GM12878 (cell line): ENCODE measurements at regions not wholly inside any gene's neighbourhood (a gene's known extent, or its start where the extent isn't known, plus 50 kb on each side); places are given as distances from the start of the nearest gene placed in this dataset.
"Not testable (repeated sequence)": the region's sequence is repeated elsewhere in the genome, so short reads cannot be mapped to it uniquely, and the experiment has no call there.

Experiments used
- ATAC-seq: fragments of 200-7000 bp; cut with Tn5 transposase; 3 replicates; pipeline ENCODE4 v1.9.1; 2020; ENCODE audit warnings: mild to moderate bottlenecking, moderate library complexity
- BruUV-seq: library from RNA; stranded (reverse); fragments of 400-500 nt; replicated peaks from 2 replicates; lab custom pipeline; 2021; lab: Mats Ljungman, UMichigan
- CTCF ChIA-PET: fragments of 300-600 bp; sonication (Branson Sonifier 250); formaldehyde crosslinking; extraction: SDS; loops from one replicate; lab custom pipeline; 2021; ENCODE audit warnings: inconsistent platforms; lab: Yijun Ruan, JAX
- POLR2A ChIA-PET: fragments of 350-600 bp; formaldehyde crosslinking; extraction: SDS; loops from one replicate; lab custom pipeline; 2021; ENCODE audit warnings: inconsistent platforms; lab: Charles Lee
- RAD21 ChIA-PET: fragments of 300-600 bp; sonication (Branson Sonifier 250); formaldehyde crosslinking; loops from one replicate; lab custom pipeline; 2023; ENCODE audit warnings: antibody characterized with exemption; ENCODE audit not compliant: unreplicated experiment; lab: Charles Lee
- SMC1A ChIA-PET: fragments of 300-600 bp; sonication (Branson Sonifier 250); formaldehyde crosslinking; loops from one replicate; lab custom pipeline; 2023; ENCODE audit not compliant: unreplicated experiment, uncharacterized antibody; lab: Charles Lee
- DNase-seq: peaks from one replicate; pipeline ENCODE4 v3.0.0-alpha.2; 2011; ENCODE audit warnings: low read depth, low spot score
- FAIRE-seq: peaks from 3 replicates; lab custom pipeline; 2011; peaks lifted over from hg19 to GRCh38; lab: Jason Lieb, UNC
- H2AFZ ChIP-seq: 2 replicates; pipeline ENCODE4 v1.6.0; 2011; ENCODE audit warnings: low read depth, low read length, control low read depth; ENCODE audit not compliant: control insufficient read depth
- H3K27ac ChIP-seq: 2 replicates; pipeline ENCODE4 v1.5.1; 2011; ENCODE audit warnings: control low read depth; ENCODE audit not compliant: control insufficient read depth, insufficient read depth
- H3K27me3 ChIP-seq, 2 experiments: replicated peaks in 1 of 2; 2 replicates each; pipeline versions ENCODE4 v1.6.0 to v1.6.1; 2011; ENCODE audit warnings: low read length in 1 of 2; ENCODE audit not compliant: control insufficient read depth in 2 of 2, insufficient read depth in 2 of 2
- H3K36me3 ChIP-seq, 2 experiments: 2 replicates each; pipeline ENCODE4 v1.5.1; 2011; ENCODE audit warnings: low read length in 1 of 2; ENCODE audit not compliant: control insufficient read depth in 2 of 2, insufficient read depth in 2 of 2
- H3K4me1 ChIP-seq: 2 replicates; pipeline ENCODE4 v1.6.1; 2011; ENCODE audit warnings: mild to moderate bottlenecking, low read length, moderate library complexity, mixed read lengths; ENCODE audit not compliant: control insufficient read depth, insufficient read depth
- H3K4me2 ChIP-seq: 2 replicates; pipeline ENCODE4 v1.6.0; 2011; ENCODE audit warnings: control low read depth; ENCODE audit not compliant: control insufficient read depth, insufficient read depth
- H3K4me3 ChIP-seq: fragments of 200-600 bp; sonication (generic); 2 replicates; pipeline ENCODE4 v1.5.1; 2016
- H3K79me2 ChIP-seq: 2 replicates; pipeline ENCODE4 v1.6.0; 2011; ENCODE audit warnings: low read length; ENCODE audit not compliant: control insufficient read depth, insufficient read depth
- H3K9ac ChIP-seq: 2 replicates; pipeline ENCODE4 v1.8.0; 2011; ENCODE audit warnings: low read length, control low read depth, mixed read lengths; ENCODE audit not compliant: control insufficient read depth, insufficient read depth
- H3K9me3 ChIP-seq: replicated peaks from 3 replicates; pipeline ENCODE4 v1.5.1; 2011; ENCODE audit warnings: mild to moderate bottlenecking, low read length; ENCODE audit not compliant: control insufficient read depth, insufficient read depth
- H4K20me1 ChIP-seq: 2 replicates; pipeline ENCODE4 v1.6.0; 2011; ENCODE audit not compliant: control insufficient read depth, insufficient read depth
- SUZ12 ChIP-seq: fragments of 200-600 bp; sonication (generic); IDR thresholded peaks from one replicate; pipeline ENCODE4 v1.6.1; 2018; ENCODE audit warnings: antibody characterized with exemption, mild to moderate bottlenecking; ENCODE audit not compliant: unreplicated experiment
- WGBS: methylation state at CpG from one replicate; pipeline ENCODE4 v1.1.6; 2016; ENCODE audit warnings: low lambda C conversion rate; ENCODE audit not compliant: insufficient replicate concordance, insufficient coverage; ENCODE audit errors: missing lambda C conversion rate; 5-methylcytosine and 5-hydroxymethylcytosine counted together
- in situ Hi-C: fragments of 300-500 bp; cut with MboI; formaldehyde crosslinking; loops from 9 replicates; pipeline ENCODE4 v1.14.3; 2018; ENCODE audit warnings: mixed read lengths
- intact Hi-C: fragments of 100-400 bp; cut with micrococcal nuclease; formaldehyde crosslinking; loops from one replicate; pipeline ENCODE4 v1.14.2; 2022; ENCODE audit not compliant: unreplicated experiment

DNA sequence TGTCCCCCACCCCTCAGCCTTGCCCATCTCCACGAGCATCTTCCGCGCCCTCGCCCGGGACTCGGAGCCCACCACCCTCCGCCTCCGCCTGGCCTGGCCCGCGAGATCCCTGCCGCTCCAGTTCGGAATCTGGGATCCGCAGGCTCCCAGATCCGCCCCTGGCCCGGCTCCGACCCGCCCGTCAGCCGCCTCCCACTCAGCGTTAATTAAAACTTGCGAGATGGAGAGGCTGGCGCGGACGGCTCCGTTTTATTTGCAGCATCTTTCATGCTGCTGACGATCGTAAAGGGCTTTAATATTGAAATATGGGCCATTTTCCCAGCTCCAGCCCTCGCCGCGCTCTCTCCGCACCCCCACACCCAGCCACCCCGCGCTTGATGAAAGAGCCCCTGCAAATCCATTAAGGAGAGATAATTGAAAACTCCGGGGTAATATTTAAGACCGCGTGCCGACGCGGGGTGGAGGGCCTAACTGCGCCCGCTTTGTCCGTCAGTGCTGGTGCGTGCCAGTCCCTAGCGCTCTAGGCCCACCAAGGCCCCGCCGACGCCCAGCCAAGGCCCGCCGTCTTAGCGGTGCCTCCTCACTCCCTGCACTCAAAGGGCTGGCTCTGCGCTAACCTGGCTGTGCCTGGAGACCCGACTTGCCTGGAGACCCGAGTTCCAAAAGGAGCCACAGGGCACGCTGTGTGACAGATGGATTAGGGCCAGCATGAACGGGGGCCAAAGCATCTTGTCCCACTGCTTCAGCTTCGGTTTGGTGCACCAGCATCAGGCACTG lies 53.4 kb downstream of the HOXC4 start:
- BruUV-seq, H3K27ac ChIP-seq, H2AFZ ChIP-seq, H3K4me1 ChIP-seq, H3K9me3 ChIP-seq, H3K9ac ChIP-seq, in situ Hi-C loops, intact Hi-C loops, DNase-seq, POLR2A ChIA-PET, H4K20me1 ChIP-seq, H3K4me3 ChIP-seq, H3K4me2 ChIP-seq, H3K27me3 ChIP-seq, CTCF ChIA-PET, H3K79me2 ChIP-seq, ATAC-seq, H3K36me3 ChIP-seq, RAD21 ChIA-PET, FAIRE-seq: not testable (repeated sequence)
- peak; percentile 84 for TF ChIP-seq SUZ12
- 33% methylated on average over 44 of the region's 56 CpGs for WGBS
- SMC1A ChIA-PET: interaction anchor here (0.5 to 1.2 kb wide), 2 partner anchors 30 to 74 kb away, joined by 3 read pairs; partner anchors contain the start of gene HOXC5

DNA sequence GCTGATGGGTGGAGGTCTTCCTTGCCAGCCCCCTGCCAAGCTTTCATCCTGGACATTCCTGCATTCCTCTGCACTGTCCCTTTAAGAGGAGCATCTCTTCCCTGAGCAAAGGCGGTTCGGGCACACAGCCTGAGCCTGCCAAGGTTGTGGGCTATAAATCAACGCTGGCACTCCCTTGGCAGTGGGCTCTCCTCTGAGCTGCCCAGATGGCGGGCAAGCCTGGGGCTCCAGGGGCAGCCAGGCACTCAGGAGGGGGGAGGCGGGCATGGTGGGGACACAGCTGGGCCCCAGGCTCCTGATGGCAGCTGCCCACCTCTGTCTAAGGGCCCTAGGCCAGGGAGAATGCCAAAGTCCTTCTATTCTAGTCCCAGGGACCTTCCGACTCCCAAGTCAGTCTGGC lies 58.7 kb downstream of the HOXC4 start:
- H3K9me3 ChIP-seq, H3K27me3 ChIP-seq, in situ Hi-C loops: not testable (repeated sequence)

DNA sequence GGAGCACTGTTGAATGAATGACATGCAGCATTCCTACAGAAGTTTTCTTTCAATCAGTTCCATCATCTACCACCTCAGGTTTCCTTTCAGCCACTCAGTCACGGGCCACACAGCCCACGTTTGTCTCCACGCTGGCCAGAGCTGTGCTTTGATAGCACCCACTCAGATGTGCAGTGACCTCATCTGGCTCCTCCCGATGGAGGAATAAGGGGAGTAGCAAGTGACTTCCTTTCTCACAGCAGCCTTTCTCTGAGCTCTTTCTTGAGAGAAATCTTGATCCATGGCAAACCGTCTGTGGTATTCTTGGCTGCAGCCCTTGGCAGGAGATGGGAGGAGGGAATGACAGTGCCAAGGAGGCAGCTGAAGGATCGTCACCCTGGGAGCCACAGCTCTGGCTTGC lies 62.4 kb downstream of the HOXC4 start:
- in situ Hi-C loops, BruUV-seq, ATAC-seq, H3K4me3 ChIP-seq, H3K4me2 ChIP-seq, H4K20me1 ChIP-seq, H3K36me3 ChIP-seq, POLR2A ChIA-PET, H3K79me2 ChIP-seq, intact Hi-C loops, H2AFZ ChIP-seq, H3K9me3 ChIP-seq, H3K9ac ChIP-seq, FAIRE-seq, H3K27me3 ChIP-seq, H3K27ac ChIP-seq, DNase-seq, H3K4me1 ChIP-seq: not testable (repeated sequence)
- ChIA-PET CTCF (interaction anchor here (0.6 kb wide), 1 partner anchor 84 kb away, joined by 3 read pairs; no protein-coding TSS in a partner anchor), SMC1A (interaction anchor here (1.2 kb wide), 1 partner anchor 58 kb away, joined by 3 read pairs; no protein-coding TSS in a partner anchor), RAD21 (interaction anchor here (1.4 kb wide), 1 partner anchor 84 kb away, joined by 4 read pairs; the partner anchor contains the start of gene HOXC5)
- 0% methylated on average over 6 of the region's 6 CpGs for WGBS

More for the DNA sequence above, 58.7 kb downstream of the HOXC4 start:
- POLR2A ChIA-PET, SMC1A ChIA-PET, DNase-seq, BruUV-seq, H3K27ac ChIP-seq, H3K79me2 ChIP-seq, intact Hi-C loops, H3K9ac ChIP-seq, H3K4me3 ChIP-seq, H3K4me2 ChIP-seq, ATAC-seq, H4K20me1 ChIP-seq, H2AFZ ChIP-seq, CTCF ChIA-PET, FAIRE-seq, H3K36me3 ChIP-seq, RAD21 ChIA-PET, H3K4me1 ChIP-seq: not testable (repeated sequence)
- WGBS: 19% methylated on average over 5 of the region's 6 CpGs
